ENCODE measurements at regions not wholly inside any gene's neighbourhood (a gene's known extent, or its start where the extent isn't known, plus 50 kb on each side); places are given as distances from the start of the nearest gene placed in this dataset.
A peak's percentile ranks its signal among the peaks of the same experiment; 100 is the strongest.

DNA sequence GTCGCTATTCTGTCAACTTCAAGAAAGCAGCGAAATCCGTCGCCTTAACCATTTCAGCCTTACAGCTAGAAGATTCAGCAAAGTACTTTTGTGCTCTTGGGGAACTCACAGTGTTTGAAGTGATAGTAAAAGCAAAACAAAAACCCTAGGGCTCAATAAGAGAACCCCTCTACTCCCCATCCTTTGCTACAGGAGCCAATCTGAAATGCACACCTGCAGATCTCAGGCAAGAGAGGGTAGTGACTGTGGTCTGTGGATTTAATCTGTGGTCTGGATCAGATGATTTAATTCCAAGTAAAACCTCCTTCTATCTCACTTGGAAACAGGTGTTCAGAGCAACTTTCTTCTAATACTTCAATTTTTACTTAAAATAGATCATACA is 422.9 kb upstream of the OR4E1 start:
- H3K27me3 ChIP-seq: no peaks in the 10 kb centered on the region
- H3K4me1 ChIP-seq: no peaks in the 10 kb centered on the region
- intact Hi-C loops (cut with DNase I): loop anchor here (10.0 kb wide), 1 partner anchor 182 kb away; no protein-coding TSS in a partner anchor
- DNase-seq (ENCODE audit: low spot score in 2 of 2): no peak
- no peaks in the 10 kb centered on the region for H3K9me3 ChIP-seq
- no peak overlapping the region for H3K27ac ChIP-seq
- TF ChIP-seq, protein P1, sequence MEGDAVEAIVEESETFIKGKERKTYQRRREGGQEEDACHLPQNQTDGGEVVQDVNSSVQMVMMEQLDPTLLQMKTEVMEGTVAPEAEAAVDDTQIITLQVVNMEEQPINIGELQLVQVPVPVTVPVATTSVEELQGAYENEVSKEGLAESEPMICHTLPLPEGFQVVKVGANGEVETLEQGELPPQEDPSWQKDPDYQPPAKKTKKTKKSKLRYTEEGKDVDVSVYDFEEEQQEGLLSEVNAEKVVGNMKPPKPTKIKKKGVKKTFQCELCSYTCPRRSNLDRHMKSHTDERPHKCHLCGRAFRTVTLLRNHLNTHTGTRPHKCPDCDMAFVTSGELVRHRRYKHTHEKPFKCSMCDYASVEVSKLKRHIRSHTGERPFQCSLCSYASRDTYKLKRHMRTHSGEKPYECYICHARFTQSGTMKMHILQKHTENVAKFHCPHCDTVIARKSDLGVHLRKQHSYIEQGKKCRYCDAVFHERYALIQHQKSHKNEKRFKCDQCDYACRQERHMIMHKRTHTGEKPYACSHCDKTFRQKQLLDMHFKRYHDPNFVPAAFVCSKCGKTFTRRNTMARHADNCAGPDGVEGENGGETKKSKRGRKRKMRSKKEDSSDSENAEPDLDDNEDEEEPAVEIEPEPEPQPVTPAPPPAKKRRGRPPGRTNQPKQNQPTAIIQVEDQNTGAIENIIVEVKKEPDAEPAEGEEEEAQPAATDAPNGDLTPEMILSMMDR (IDR thresholded peaks at IDR 0.05): no peak
- H3K36me3 ChIP-seq: no peaks in the 10 kb centered on the region
- no peak overlapping the region for H3K4me3 ChIP-seq

DNA sequence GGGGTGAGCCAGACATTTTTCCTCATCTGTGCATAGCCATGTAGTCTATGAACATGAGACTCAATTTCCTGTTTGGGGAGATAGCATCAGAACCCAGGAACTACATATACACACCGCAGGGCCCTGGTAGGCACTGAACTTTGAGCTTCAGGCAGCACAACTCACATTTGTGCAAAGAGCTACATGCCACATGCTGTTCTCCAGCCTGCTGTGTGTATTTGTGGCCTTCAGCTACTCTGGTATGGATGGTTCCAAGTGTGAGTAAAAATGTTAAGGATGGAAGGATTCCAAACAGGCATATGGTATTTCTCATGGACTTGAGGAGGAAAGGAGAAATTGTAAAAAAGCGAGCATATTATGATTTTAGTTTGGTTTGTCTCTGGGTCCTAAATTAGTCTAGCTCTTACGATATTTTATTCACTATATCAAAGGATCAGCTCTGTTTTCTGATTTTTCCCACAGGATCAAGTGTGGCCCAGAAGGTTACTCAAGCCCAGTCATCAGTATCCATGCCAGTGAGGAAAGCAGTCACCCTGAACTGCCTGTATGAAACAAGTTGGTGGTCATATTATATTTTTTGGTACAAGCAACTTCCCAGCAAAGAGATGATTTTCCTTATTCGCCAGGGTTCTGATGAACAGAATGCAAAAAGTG is 422.4 kb upstream of the OR4E1 start:
- intact Hi-C loops (cut with DNase I): loop anchor here (10.0 kb wide), 1 partner anchor 181 kb away; no protein-coding TSS in a partner anchor

DNA sequence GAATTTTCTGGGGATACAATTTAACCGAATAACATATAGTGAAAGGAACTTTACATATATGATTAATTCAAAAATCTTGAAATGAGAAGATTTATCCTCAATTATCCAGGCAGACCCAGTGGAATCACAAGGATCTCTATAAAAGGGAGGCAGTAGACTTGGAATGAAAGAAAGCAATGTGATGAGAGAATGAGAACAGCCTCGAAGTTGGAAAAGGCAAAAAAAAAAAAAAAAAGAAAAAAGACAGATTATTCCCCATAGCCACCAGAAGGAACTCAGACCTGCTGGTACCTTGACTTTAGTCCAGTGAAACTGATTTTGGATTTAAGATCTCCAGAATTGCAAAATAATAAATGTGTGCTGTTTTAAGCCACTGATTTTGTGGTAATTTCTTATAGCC is 416.3 kb upstream of the OR4E1 start:
- Histone ChIP-seq H3K4me1 (no peaks in the 10 kb centered on the region), H3K27ac (peak overlapping the region in 1 of 2 donors; percentile 40), H3K36me3 (no peaks in the 10 kb centered on the region), H3K4me3 (no peak overlapping the region), H3K27me3 (no peaks in the 10 kb centered on the region), H3K9me3 (no peaks in the 10 kb centered on the region)
- TF ChIP-seq, protein P1 (IDR thresholded peaks at IDR 0.05): no peak
- no peak for DNase-seq (ENCODE audit: low spot score in 2 of 2)
- intact Hi-C loops (cut with DNase I): loop anchor here (10.0 kb wide), 1 partner anchor 175 kb away; no protein-coding TSS in a partner anchor

More for the DNA sequence above, 422.4 kb upstream of the OR4E1 start:
- Histone ChIP-seq H3K4me1 (no peaks in the 10 kb centered on the region), H3K9me3 (no peaks in the 10 kb centered on the region), H3K27ac (no peak overlapping the region), H3K36me3 (no peaks in the 10 kb centered on the region), H3K4me3 (no peak overlapping the region), H3K27me3 (no peaks in the 10 kb centered on the region)
- TF ChIP-seq, protein P1 (IDR thresholded peaks at IDR 0.05): no peak
- no peak for DNase-seq (ENCODE audit: low spot score in 2 of 2)

DNA sequence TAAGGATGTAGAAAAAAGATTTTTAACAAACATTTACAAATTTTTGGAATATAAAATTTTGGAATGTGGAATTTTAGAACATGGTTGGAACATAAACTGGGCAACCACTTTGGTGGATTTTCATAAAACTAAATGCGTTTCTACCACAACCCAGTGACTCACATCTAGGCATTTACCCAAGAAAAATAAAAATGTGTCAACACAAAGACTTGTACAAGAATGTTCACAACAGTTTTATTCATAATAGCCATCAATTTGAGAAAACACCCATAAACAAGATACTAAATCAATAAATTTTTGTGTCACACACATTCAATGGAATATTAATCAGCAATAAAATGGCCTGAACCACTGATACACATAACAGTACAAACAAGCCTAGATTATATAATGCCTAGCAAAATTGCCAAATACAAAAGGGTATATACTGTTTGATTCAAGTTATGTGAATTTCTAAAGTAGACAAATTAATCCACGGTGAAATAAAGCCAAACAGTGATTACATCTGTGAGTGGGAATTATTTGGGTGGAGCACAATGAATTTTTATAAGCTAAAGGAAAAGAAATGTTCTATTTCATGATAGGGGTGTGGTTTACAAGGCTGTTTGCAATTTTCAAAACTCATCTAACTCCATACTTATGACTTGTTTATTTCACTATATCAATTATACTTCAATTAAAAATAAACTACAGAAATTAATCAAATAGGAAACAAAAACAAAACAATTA is 415.2 kb upstream of the OR4E1 start:
- no peak overlapping the region for H3K27ac ChIP-seq
- H3K4me1 ChIP-seq: no peaks in the 10 kb centered on the region
- TF ChIP-seq, protein P1 (IDR thresholded peaks at IDR 0.05): no peak
- no peaks in the 10 kb centered on the region for H3K27me3 ChIP-seq
- no peaks in the 10 kb centered on the region for H3K9me3 ChIP-seq
- no peak for DNase-seq (ENCODE audit: low spot score in 2 of 2)
- no peak overlapping the region for H3K4me3 ChIP-seq
- no peaks in the 10 kb centered on the region for H3K36me3 ChIP-seq
- intact Hi-C loops (cut with DNase I): no loop called here

DNA sequence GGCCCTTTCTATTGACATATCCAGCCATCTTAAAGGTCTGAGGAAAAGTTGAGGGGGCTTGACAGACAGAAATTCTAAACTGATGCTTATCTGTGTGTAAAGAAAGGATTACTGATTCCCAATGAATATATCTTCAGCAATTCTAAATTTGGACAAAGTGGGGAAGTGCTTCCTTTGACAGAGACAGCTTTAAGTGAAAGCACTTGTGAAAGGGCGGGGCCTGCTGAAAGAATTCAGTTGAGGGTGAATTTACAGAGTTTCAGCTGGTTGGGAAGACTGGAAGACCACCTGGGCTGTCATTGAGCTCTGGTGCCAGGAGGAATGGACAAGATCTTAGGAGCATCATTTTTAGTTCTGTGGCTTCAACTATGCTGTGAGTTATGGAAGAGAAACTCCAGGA is 412.5 kb upstream of the OR4E1 start:
- Histone ChIP-seq H3K27me3 (no peaks in the 10 kb centered on the region), H3K9me3 (no peaks in the 10 kb centered on the region), H3K4me1 (no peaks in the 10 kb centered on the region), H3K36me3 (no peaks in the 10 kb centered on the region), H3K27ac (no peak overlapping the region), H3K4me3 (no peak overlapping the region)
- intact Hi-C loops (cut with DNase I): no loop called here
- TF ChIP-seq, protein P1 (IDR thresholded peaks at IDR 0.05): no peak
- no peak for DNase-seq (ENCODE audit: low spot score in 2 of 2)

Measured in ascending aorta (tissue), 2 donors.